GM19239 (cell line): ENCODE measurements at regions not wholly inside any gene's neighbourhood (a gene's known extent, or its start where the extent isn't known, plus 50 kb on each side); places are given as distances from the start of the nearest gene placed in this dataset.

ENCODE experiments used
- DNase-seq: peaks from one replicate; pipeline ENCODE4 v3.0.0; 2011; ENCODE audit warnings: low spot score; ENCODE audit not compliant: insufficient read length
- FAIRE-seq: peaks from 2 replicates; lab custom pipeline; 2011; peaks lifted over from hg19 to GRCh38; lab: Jason Lieb, UNC

GRCh38 chr3:161444694-161445077 is 51.9 kb upstream of the OTOL1 start:
- FAIRE-seq (no peak), DNase-seq (no peak)

GRCh38 chr3:161443921-161444693 is 52.5 kb upstream of the OTOL1 start:
- no peak for FAIRE-seq

DNA sequence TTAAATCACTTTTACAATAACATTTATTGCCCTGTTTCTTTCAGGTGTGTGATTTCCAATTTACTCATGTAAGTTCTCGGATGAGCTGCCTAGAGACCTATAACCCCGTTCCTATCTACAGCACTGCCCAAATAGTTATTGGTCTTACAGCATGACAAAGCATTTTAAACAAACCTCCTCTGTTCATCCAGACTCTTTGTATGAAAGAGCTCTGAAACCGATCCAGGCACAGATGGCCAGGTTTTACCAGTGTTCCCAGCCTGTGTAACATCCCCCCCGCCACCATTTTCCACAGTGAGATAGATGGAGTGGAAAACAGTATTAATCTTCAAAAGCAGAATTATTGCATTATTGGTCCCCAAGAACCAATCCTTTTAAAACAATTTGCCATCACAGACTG is 59.0 kb upstream of the SPTSSB start:
- FAIRE-seq = no peak
- DNase-seq = no peak

More at GRCh38 chr3:161443921-161444693, 52.5 kb upstream of the OTOL1 start:
- no peak for DNase-seq

DNA sequence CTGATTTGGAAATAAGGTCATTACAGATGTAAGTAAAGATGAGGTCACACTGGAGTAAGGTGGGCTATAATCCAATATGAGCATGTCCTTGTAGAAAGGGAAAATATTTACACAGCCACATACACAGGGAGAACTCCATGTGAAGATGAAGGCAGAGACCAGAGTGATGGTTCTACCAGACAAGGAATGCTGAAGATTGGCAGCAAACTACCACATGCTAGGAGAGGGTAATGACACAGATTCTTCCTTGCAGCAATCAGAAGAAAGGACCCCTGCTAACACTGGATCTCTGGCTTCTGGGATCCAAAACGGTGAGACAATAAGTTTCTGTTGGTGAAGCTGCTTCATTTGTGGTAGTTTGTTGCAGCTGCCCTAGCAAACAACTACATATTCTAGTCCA is 56.0 kb upstream of the SPTSSB start:
- FAIRE-seq = no peak
- DNase-seq = no peak

- FAIRE-seq (no peak), DNase-seq (no peak)
Observed at GRCh38 chr3:161426758-161427157, 55.4 kb upstream of the SPTSSB start.

- DNase-seq (peak; percentile 29), FAIRE-seq (no peak)
Observed at GRCh38 chr3:161423911-161424522, 52.7 kb upstream of the SPTSSB start.

DNA sequence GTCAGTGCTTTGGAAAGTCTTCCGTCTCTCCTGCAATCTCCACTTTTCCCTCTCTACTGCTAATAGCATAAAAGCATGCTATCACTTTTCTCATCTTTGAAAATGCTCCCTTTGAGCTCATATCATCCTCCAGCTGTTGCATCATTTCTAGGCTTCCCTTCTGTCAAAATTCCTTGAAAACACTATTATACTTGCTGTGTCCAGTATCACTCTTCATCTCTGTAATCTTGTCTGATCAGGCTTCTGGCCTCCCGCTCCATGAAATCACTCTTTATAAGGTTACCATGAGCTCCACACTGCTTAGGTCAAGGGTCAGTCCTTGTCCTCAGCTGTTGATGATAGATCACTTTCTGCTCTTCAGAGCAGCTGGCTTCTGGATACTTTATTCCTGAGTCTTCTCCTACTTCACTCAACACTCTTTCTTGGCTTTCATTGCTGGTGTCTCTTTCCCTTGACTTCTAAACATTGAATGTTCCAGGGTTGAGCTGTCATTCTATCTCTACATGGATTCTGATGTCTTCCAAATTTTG is 50.9 kb upstream of the SPTSSB start:
- DNase-seq = no peak
- FAIRE-seq = no peak
